ENCODE measurements at regions not wholly inside any gene's neighbourhood (a gene's known extent, or its start where the extent isn't known, plus 50 kb on each side); places are given as distances from the start of the nearest gene placed in this dataset.

DNA sequence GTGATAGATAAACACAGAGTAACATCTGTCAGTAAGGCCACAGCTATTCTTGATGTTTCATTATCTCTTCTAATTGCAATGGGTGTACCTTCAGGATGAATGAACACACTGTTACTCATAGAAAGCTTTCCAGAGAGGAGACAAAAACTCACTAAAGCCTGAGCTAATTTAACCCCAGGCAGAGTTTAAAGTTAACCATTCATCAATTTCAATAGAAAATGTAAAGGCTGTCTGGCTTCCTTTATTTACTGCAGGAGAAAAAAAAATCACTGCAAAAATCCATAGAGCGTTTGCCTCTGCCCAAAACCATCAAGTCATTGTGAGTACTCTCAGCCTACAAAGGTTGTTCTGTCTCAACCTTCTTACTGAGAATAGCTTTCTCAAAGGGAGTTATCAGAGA, 376.9 kb downstream of the PPP4R3C start:
- H3K4me3 ChIP-seq (ENCODE audit: low read length), result no peak overlapping the region
- no peak overlapping the region for H2AFZ ChIP-seq (ENCODE audit: low read depth, low read length)
- no peaks in the 10 kb centered on the region for H3K9me3 ChIP-seq (ENCODE audit: low read length)
- peaks cover 3% of the 10 kb centered on the region for H3K4me1 ChIP-seq (ENCODE audit: insufficient read depth, low read length)
- no peaks in the 10 kb centered on the region for H3K36me3 ChIP-seq (ENCODE audit: insufficient read depth, low read length)
- no peaks in the 10 kb centered on the region for H3K27me3 ChIP-seq (ENCODE audit: insufficient read depth, low read length)

DNA sequence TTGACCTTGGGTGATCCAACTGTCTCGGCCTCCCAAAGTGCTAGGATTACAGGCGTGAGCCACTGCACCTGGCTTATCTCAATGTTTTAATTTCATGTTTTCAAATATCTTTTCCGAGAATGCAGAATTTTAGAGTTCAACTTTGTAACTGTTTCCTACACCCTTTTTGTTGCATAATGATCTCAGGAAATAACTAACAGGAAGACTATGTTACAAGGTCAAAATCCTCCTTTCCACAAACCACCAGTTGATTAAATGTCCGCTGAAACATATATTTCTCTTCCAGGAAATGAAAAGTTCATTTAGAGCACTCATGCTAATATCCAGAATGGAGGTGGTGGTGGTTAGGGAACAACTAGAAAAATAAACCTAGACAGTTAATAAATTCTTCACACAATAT, 377.8 kb downstream of the PPP4R3C start:
- no peaks in the 10 kb centered on the region for H3K4me1 ChIP-seq (ENCODE audit: insufficient read depth, low read length)
- H3K4me3 ChIP-seq (ENCODE audit: low read length), result no peak overlapping the region
- no peaks in the 10 kb centered on the region for H3K9me3 ChIP-seq (ENCODE audit: low read length)
- H2AFZ ChIP-seq (ENCODE audit: low read depth, low read length), result no peak overlapping the region
- no peaks in the 10 kb centered on the region for H3K36me3 ChIP-seq (ENCODE audit: insufficient read depth, low read length)
- H3K27me3 ChIP-seq (ENCODE audit: insufficient read depth, low read length), result no peaks in the 10 kb centered on the region

DNA sequence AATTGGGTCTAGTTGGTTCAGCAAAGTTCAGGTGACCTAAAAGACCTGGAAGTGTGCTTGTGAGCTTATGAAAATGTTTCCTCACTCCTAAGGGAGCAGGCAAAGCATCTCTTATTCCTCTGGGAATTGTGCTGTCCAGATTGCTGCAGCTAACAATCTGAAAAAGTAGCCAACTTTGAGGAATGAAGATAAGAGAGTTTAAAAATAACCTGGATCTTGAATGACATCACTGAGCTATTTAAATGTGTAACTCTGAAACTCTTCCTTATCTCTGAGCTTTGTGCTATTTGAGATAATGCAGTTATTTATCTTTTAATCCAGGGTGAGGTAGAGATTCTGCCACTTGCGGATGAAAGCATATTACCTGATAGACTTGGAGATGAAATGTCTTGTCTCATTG, 384.8 kb downstream of the PPP4R3C start:
- Histone ChIP-seq H3K9me3 (ENCODE audit: low read length) (peaks cover 6% of the 10 kb centered on the region), H3K27me3 (ENCODE audit: insufficient read depth, low read length) (no peaks in the 10 kb centered on the region), H3K4me3 (ENCODE audit: low read length) (no peak overlapping the region), H2AFZ (ENCODE audit: low read depth, low read length) (no peak overlapping the region), H3K4me1 (ENCODE audit: insufficient read depth, low read length) (no peaks in the 10 kb centered on the region), H3K36me3 (ENCODE audit: insufficient read depth, low read length) (no peaks in the 10 kb centered on the region)

DNA sequence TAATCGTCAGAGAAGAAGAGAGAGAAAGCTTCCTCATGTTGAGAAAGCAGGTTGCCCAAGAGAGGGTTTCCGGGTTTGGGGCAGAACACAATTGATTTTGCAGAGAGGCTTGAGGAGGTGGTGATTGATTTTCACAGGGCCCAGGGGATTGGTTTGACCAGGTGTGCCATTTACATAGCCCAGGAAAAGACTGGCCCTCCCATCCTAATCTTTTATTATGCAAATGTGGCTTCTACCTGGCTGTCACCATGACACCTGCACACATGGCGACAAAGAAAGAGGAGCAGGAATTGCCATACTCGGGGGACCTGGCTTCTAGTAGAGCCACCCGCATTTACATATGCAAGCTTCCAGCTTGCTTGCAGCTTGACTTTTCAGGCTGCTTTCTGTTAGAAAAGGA, 405.3 kb downstream of the PPP4R3C start:
- Histone ChIP-seq H2AFZ (ENCODE audit: low read depth, low read length) (no peak overlapping the region), H3K4me3 (ENCODE audit: low read length) (no peak overlapping the region), H3K9me3 (ENCODE audit: low read length) (no peaks in the 10 kb centered on the region), H3K27me3 (ENCODE audit: insufficient read depth, low read length) (no peaks in the 10 kb centered on the region), H3K36me3 (ENCODE audit: insufficient read depth, low read length) (no peaks in the 10 kb centered on the region), H3K4me1 (ENCODE audit: insufficient read depth, low read length) (no peaks in the 10 kb centered on the region)

DNA sequence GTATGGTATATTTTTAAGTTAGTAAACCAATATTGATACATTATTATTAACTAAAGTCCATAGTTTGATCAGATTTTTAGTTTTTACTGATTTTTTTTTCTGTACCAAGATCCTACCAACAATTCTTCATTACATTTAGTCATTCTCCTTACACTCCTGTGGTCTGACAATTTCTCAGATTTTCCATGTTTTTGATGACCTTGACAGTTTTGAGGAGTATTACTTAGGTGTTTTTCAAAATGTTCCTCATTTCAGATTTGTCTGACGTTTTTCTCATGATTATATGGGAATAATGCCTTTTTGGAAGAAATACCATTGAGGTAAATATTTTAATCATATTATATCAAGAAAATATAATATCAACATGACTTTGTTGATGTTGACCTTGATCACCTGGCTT, 423.8 kb downstream of the PPP4R3C start:
- H2AFZ ChIP-seq (ENCODE audit: low read depth, low read length), result no peak overlapping the region
- no peaks in the 10 kb centered on the region for H3K4me1 ChIP-seq (ENCODE audit: insufficient read depth, low read length)
- H3K36me3 ChIP-seq (ENCODE audit: insufficient read depth, low read length), result no peaks in the 10 kb centered on the region
- no peak overlapping the region for H3K4me3 ChIP-seq (ENCODE audit: low read length)
- no peaks in the 10 kb centered on the region for H3K27me3 ChIP-seq (ENCODE audit: insufficient read depth, low read length)
- no peaks in the 10 kb centered on the region for H3K9me3 ChIP-seq (ENCODE audit: low read length)

DNA sequence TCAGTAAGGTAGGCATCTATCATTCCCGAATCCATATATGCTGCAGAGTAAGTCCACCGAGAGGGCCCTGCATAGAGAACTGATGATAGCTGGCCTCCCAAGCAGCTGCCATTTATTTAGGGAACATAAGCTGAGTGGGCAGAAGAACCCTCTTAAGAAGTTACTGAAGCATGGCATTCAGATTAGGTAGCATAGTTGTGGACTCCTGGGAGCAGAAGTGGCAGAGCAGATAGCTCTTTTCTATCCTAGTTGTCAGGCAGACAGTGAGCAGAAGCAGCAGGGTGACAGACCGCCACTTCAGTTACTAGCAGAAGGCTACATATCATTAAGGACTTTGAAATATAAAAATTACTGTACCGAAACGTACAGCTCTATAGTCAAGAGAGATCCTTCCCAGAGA, 454.7 kb downstream of the PPP4R3C start:
- Histone ChIP-seq H2AFZ (ENCODE audit: low read depth, low read length) (no peak overlapping the region), H3K4me1 (ENCODE audit: insufficient read depth, low read length) (no peaks in the 10 kb centered on the region), H3K9me3 (ENCODE audit: low read length) (no peaks in the 10 kb centered on the region), H3K27me3 (ENCODE audit: insufficient read depth, low read length) (no peaks in the 10 kb centered on the region), H3K36me3 (ENCODE audit: insufficient read depth, low read length) (no peaks in the 10 kb centered on the region), H3K4me3 (ENCODE audit: low read length) (no peak overlapping the region)

DNA sequence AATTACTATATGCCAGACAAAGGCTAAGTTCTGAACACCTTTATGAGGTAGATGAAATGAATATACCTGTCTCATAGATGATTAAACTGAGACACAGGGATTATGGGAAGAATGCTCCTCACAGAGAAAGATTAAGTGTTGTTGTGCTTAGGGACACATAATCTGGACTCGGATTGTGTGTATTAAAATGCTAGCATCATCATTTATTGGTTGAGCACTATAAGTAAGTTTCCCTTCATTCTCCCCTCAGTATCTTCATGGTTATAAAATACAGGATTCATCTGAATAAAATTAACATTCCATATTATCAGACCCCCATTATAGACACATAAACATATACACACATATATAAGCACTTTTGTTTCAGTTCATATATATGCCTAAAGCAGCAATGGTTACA, 463.5 kb downstream of the PPP4R3C start:
- H3K4me1 ChIP-seq (ENCODE audit: insufficient read depth, low read length), result no peaks in the 10 kb centered on the region
- H3K4me3 ChIP-seq (ENCODE audit: low read length), result no peak overlapping the region
- no peaks in the 10 kb centered on the region for H3K9me3 ChIP-seq (ENCODE audit: low read length)
- H3K27me3 ChIP-seq (ENCODE audit: insufficient read depth, low read length), result no peaks in the 10 kb centered on the region
- H2AFZ ChIP-seq (ENCODE audit: low read depth, low read length), result no peak overlapping the region
- no peaks in the 10 kb centered on the region for H3K36me3 ChIP-seq (ENCODE audit: insufficient read depth, low read length)

DNA sequence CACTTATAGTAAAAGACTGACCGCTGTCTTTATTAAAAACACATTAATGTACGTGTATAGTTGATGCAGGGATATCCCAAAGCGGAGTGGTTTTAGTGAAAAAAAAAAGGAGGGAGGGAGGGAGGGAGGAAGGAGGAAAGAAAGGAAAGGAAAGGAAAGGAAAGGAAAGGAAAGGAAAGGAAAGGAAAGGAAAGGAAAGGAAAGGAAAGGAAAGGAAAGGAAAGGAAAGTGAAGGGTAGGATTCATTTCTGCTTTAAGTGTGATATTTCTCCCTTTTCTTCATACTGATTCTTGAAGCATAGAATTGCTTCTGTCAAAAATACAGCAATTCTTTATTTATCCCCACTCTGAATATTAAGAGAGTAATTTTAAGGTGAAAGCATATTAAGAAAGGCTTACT, 504.9 kb downstream of the PPP4R3C start:
- Histone ChIP-seq H3K4me1 (ENCODE audit: insufficient read depth, low read length) (no peaks in the 10 kb centered on the region), H3K27me3 (ENCODE audit: insufficient read depth, low read length) (no peaks in the 10 kb centered on the region), H2AFZ (ENCODE audit: low read depth, low read length) (no peak overlapping the region), H3K36me3 (ENCODE audit: insufficient read depth, low read length) (no peaks in the 10 kb centered on the region), H3K9me3 (ENCODE audit: low read length) (no peaks in the 10 kb centered on the region), H3K4me3 (ENCODE audit: low read length) (no peak overlapping the region)

DNA sequence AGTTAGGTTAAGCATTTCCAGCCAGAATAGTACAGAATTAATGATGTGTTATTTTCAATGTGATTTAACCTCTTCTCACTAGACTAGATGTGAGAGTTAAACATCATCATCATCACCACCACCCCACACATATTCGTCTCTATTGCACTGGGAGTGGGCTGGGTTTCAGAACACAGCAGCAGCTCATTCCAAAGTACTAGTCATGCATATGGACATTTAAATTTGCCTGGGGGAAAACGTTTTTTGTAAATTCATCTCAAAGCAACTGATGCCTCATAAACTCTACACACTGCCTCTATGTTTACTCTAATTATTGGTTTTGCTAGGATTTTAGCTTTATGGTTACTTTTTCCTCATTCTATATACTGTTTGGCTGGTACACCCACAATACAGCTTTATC, 509.1 kb downstream of the PPP4R3C start:
- no peaks in the 10 kb centered on the region for H3K36me3 ChIP-seq (ENCODE audit: insufficient read depth, low read length)
- no peak overlapping the region for H2AFZ ChIP-seq (ENCODE audit: low read depth, low read length)
- no peaks in the 10 kb centered on the region for H3K4me1 ChIP-seq (ENCODE audit: insufficient read depth, low read length)
- H3K4me3 ChIP-seq (ENCODE audit: low read length), result no peak overlapping the region
- no peaks in the 10 kb centered on the region for H3K27me3 ChIP-seq (ENCODE audit: insufficient read depth, low read length)
- no peaks in the 10 kb centered on the region for H3K9me3 ChIP-seq (ENCODE audit: low read length)

DNA sequence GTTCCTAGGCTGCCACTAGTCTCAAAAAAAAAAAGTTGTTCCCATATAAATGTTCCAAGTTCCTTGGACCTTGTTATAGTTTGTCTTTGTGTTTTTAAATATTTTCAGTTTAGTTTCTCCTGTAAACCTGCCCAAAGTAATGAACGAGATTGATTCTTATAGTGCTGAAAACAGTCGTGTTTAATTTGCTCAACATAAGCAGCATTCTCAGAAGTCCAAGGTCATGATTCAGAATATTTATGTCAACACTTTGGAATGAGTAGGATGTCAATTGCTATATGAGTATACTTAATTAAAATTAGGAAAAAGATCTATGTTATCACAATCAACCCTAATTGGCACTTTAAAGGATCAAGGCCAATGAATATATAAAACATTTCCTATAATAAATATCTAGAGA, 510.9 kb downstream of the PPP4R3C start:
- H3K36me3 ChIP-seq (ENCODE audit: insufficient read depth, low read length), result no peaks in the 10 kb centered on the region
- H3K4me1 ChIP-seq (ENCODE audit: insufficient read depth, low read length), result no peaks in the 10 kb centered on the region
- H3K27me3 ChIP-seq (ENCODE audit: insufficient read depth, low read length), result no peaks in the 10 kb centered on the region
- no peaks in the 10 kb centered on the region for H3K9me3 ChIP-seq (ENCODE audit: low read length)
- no peak overlapping the region for H3K4me3 ChIP-seq (ENCODE audit: low read length)
- H2AFZ ChIP-seq (ENCODE audit: low read depth, low read length), result no peak overlapping the region

DNA sequence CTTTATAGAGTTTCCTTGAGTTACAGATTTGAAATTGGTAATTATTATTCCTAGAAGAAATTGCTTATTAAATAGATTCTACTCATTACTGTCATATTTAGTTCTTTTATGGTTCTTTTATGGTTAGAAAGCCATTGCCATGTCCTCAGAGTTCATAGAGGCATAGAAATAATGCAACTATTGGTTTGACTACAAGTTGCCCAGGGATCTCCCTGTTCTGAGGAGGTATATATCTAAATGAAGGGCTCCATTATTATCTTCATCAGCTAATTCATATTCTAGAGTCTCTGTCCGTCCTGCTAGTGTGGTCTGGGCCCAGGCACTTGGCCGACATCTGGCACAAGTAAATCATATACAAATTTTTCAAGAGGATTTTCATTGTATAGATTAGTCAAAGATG, 535.7 kb downstream of the PPP4R3C start:
- Histone ChIP-seq H2AFZ (ENCODE audit: low read depth, low read length) (no peak overlapping the region), H3K4me3 (ENCODE audit: low read length) (no peak overlapping the region), H3K27me3 (ENCODE audit: insufficient read depth, low read length) (no peaks in the 10 kb centered on the region), H3K4me1 (ENCODE audit: insufficient read depth, low read length) (no peaks in the 10 kb centered on the region), H3K9me3 (ENCODE audit: low read length) (no peaks in the 10 kb centered on the region), H3K36me3 (ENCODE audit: insufficient read depth, low read length) (no peaks in the 10 kb centered on the region)

DNA sequence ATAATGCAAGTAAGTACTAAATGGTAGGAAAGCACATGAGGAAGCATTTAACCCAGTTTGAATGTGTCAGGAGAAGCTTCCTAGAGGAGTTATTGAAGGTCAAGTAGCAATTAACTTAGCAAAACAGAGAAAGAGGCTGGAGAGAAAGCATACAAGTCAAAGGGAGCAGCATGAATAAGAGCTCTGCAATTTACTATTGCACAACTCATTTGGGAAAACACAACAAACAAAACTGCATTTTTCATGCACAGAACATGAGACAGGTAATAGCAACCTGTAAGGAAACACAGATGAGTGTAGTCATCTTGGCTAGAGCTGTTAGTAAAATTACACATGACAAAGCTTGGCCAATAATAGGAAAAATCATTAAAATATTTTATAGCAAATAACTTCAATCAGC, 538.1 kb downstream of the PPP4R3C start:
- no peak overlapping the region for H2AFZ ChIP-seq (ENCODE audit: low read depth, low read length)
- H3K36me3 ChIP-seq (ENCODE audit: insufficient read depth, low read length), result no peaks in the 10 kb centered on the region
- no peaks in the 10 kb centered on the region for H3K9me3 ChIP-seq (ENCODE audit: low read length)

DNA sequence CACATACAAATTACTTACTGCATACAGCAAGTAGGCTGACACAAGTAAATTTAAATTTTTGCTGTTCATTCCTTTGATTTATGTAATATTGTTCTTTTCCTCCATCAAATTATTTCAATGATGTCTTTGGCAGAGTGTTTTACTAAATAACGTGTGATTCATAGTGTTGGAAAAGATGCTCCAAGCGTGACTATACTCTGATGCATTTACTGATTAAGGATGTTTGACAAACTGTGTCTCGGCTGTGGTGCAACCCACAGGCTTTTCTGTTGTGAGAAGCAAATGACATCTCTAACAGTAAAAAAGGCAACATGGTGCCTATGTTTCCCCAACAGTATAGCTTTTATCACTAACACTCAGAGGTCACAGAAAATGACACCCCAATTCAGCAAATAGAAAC, 540.9 kb downstream of the PPP4R3C start:
- no peaks in the 10 kb centered on the region for H3K4me1 ChIP-seq (ENCODE audit: insufficient read depth, low read length)
- no peak overlapping the region for H3K4me3 ChIP-seq (ENCODE audit: low read length)
- H2AFZ ChIP-seq (ENCODE audit: low read depth, low read length), result no peak overlapping the region
- no peaks in the 10 kb centered on the region for H3K9me3 ChIP-seq (ENCODE audit: low read length)
- H3K36me3 ChIP-seq (ENCODE audit: insufficient read depth, low read length), result no peaks in the 10 kb centered on the region
- H3K27me3 ChIP-seq (ENCODE audit: insufficient read depth, low read length), result no peaks in the 10 kb centered on the region

More for the DNA sequence above, 538.1 kb downstream of the PPP4R3C start:
- Histone ChIP-seq H3K4me3 (ENCODE audit: low read length) (no peak overlapping the region), H3K4me1 (ENCODE audit: insufficient read depth, low read length) (no peaks in the 10 kb centered on the region), H3K27me3 (ENCODE audit: insufficient read depth, low read length) (no peaks in the 10 kb centered on the region)

DNA sequence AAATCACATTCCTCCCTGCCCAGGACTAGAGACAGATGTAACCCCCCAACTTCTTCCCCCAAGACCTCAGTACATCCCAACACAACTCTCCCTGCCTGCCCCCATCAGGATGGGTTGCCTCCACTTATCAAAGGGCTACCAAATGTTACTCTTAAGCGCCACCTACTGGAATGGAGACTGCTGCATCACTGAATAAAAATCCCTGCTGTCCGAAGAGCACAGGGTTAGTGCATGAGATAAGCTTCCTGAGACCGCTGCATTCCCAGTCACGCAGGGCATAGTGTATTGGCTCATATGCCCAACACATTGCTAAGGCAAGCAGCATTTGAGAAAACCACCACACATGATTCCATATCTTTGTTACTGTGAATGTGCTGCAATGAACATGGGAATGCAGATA, 544.5 kb downstream of the PPP4R3C start:
- no peaks in the 10 kb centered on the region for H3K4me1 ChIP-seq (ENCODE audit: insufficient read depth, low read length)
- H3K36me3 ChIP-seq (ENCODE audit: insufficient read depth, low read length), result no peaks in the 10 kb centered on the region
- H3K27me3 ChIP-seq (ENCODE audit: insufficient read depth, low read length), result no peaks in the 10 kb centered on the region
- H3K9me3 ChIP-seq (ENCODE audit: low read length), result no peaks in the 10 kb centered on the region
- H3K4me3 ChIP-seq (ENCODE audit: low read length), result no peak overlapping the region
- H2AFZ ChIP-seq (ENCODE audit: low read depth, low read length), result no peak overlapping the region

Measured in neuron (in vitro differentiated cells).